PC-3 (cell line): ENCODE measurements at regions not wholly inside any gene's neighbourhood (a gene's known extent, or its start where the extent isn't known, plus 50 kb on each side); places are given as distances from the start of the nearest gene placed in this dataset.

ENCODE experiments used
- CTCF ChIP-seq: fragments of 300-600 bp; sonication (generic); conservative IDR thresholded peaks from 2 replicates; pipeline ENCODE4 v1.5.1; 2017; ENCODE audit warnings: antibody characterized with exemption, low read depth, mild to moderate bottlenecking, low read length
- EZH2 ChIP-seq: fragments of 300-600 bp; sonication (generic); IDR thresholded peaks from one replicate; pipeline ENCODE4 v1.6.1; 2017; ENCODE audit warnings: antibody characterized with exemption, mild to moderate bottlenecking, low read length; ENCODE audit not compliant: unreplicated experiment

GRCh38 chr3:27561576-27561975, 77.4 kb upstream of the SLC4A7 start:
- no peak for TF ChIP-seq EZH2
- no peak for TF ChIP-seq CTCF
